Upper lobe of right lung (tissue), 1 donor: ENCODE measurements at regions not wholly inside any gene's neighbourhood (a gene's known extent, or its start where the extent isn't known, plus 50 kb on each side); places are given as distances from the start of the nearest gene placed in this dataset.
"Not testable (repeated sequence)": the region's sequence is repeated elsewhere in the genome, so short reads cannot be mapped to it uniquely, and the experiment has no call there.

ENCODE experiments used
- ATAC-seq: fragments of 200-7000 bp; cut with Tn5 transposase; one replicate; pipeline ENCODE4 v1.9.1; 2020; ENCODE audit warnings: mild to moderate bottlenecking, moderate library complexity
- DNase-seq: peaks from one replicate; pipeline ENCODE4 v3.0.0-alpha.2; 2020
- H3K27ac ChIP-seq: fragments of 200-600 bp; one replicate; pipeline ENCODE4 v1.8.0; 2022
- H3K27me3 ChIP-seq: fragments of 200-600 bp; one replicate; pipeline ENCODE4 v1.8.0; 2022; ENCODE audit warnings: mild to moderate bottlenecking
- H3K36me3 ChIP-seq: fragments of 200-600 bp; one replicate; pipeline ENCODE4 v1.8.0; 2022
- H3K4me1 ChIP-seq: fragments of 200-600 bp; one replicate; pipeline ENCODE4 v1.8.0; 2022
- H3K4me3 ChIP-seq: fragments of 200-600 bp; one replicate; pipeline ENCODE4 v1.8.0; 2022; ENCODE audit warnings: mild to moderate bottlenecking
- H3K9me3 ChIP-seq: fragments of 200-600 bp; one replicate; pipeline ENCODE4 v1.8.0; 2022
- CTCF ChIP-seq: fragments of 200-600 bp; IDR thresholded peaks from one replicate; pipeline ENCODE4 v1.8.0; 2022; ENCODE audit warnings: antibody characterized with exemption
- intact Hi-C: fragments of 100-400 bp; cut with DNase I; formaldehyde crosslinking; loops from one replicate; pipeline ENCODE4 v1.11.0; 2022
- donor health status: DM: no; HTN: yes; CAD: no; lungs with severe emphysema.

- Histone ChIP-seq H3K36me3 (no peaks in the 10 kb centered on the region), H3K9me3 (no peaks in the 10 kb centered on the region), H3K27me3 (peaks cover 4% of the 10 kb centered on the region), H3K4me1 (no peaks in the 10 kb centered on the region), H3K4me3 (no peak overlapping the region), H3K27ac (no peak overlapping the region)
- no peak for ATAC-seq
- no peak for DNase-seq
- intact Hi-C loops = no loop called here
- no peak for TF ChIP-seq CTCF
Measured at GRCh38 chr7:156039971-156040677, 227.9 kb upstream of the SHH start.

DNA sequence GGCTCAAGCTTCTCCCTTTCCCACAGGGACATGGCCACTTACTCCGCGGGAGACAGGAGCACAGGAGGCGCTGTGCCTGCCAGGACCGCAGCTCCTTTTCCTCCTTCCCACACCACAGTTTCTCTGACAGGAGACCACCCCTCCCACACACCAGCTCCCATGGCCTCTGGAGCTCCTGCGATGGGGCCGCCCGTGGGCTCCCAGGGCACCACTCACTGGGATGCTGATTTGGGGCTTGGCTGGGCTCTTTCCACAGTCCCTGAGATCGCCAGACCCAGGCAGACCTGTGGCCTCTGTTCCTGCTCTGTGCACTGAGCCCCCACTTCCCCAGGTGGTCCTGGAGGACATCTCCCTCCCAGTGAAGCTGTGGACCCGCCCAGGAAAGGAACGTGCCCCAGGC lies 226.9 kb upstream of the SHH start:
- DNase-seq = no peak
- peaks cover 4% of the 10 kb centered on the region for H3K27me3 ChIP-seq
- no peaks in the 10 kb centered on the region for H3K4me1 ChIP-seq
- H3K36me3 ChIP-seq = no peaks in the 10 kb centered on the region
- no peak overlapping the region for H3K4me3 ChIP-seq
- no peak overlapping the region for H3K27ac ChIP-seq
- no peaks in the 10 kb centered on the region for H3K9me3 ChIP-seq
- ATAC-seq = no peak
- intact Hi-C loops = no loop called here
- no peak for TF ChIP-seq CTCF

DNA sequence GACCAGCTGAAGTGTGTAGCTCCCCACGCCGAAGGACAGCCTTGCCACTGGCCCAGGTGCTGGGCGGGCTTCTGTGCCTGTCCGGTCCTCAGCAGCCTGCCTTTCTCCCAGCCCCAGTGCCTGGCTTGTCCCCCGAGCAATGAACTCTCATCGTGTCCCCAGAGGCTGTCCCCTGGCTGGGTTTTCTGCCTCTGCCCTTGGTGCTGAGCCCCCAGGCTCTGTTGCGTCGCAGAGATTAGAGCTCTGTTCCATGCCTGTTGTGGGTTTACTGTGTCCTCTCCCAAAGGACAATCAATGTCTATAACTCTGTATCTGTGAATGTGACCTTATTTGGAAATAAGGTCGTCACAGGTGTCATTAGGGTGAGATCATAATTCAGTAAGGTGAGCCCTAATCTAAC lies 226.1 kb upstream of the SHH start:
- Histone ChIP-seq H3K4me3 (no peak overlapping the region), H3K36me3 (no peaks in the 10 kb centered on the region), H3K27me3 (peaks cover 4% of the 10 kb centered on the region), H3K27ac (no peak overlapping the region), H3K4me1 (no peaks in the 10 kb centered on the region), H3K9me3 (peaks cover 2% of the 10 kb centered on the region)
- intact Hi-C loops = no loop called here
- no peak for TF ChIP-seq CTCF
- no peak for ATAC-seq
- DNase-seq = no peak

DNA sequence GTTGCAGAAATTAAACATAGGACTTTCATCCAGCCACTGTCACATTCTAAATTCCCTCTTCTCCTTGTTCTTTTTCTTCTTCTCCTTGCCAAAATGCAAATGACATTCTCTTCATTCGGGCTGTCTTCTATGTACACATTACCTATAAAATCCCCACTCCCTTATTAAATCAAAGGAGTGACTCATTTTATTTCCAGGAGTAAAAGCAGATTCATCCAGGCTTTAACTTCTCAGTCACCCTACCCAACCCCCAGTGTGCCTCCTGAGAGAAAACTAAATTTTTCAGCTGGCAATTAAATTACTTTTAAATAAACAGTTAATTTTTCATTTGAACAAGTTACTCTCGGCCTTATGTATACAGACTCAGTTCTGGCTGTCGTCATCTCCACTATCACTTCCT lies 223.9 kb upstream of the SHH start:
- no peak for ATAC-seq
- intact Hi-C loops = no loop called here
- no peak for TF ChIP-seq CTCF
- no peak for DNase-seq
- Histone ChIP-seq H3K4me1 (no peaks in the 10 kb centered on the region), H3K36me3 (no peaks in the 10 kb centered on the region), H3K27me3 (no peaks in the 10 kb centered on the region), H3K4me3 (no peak overlapping the region), H3K9me3 (peaks cover 6% of the 10 kb centered on the region), H3K27ac (no peak overlapping the region)

- H3K27me3 ChIP-seq, H3K36me3 ChIP-seq, H3K4me1 ChIP-seq, ATAC-seq, intact Hi-C loops, H3K9me3 ChIP-seq, H3K27ac ChIP-seq, DNase-seq, H3K4me3 ChIP-seq: not testable (repeated sequence)
Measured at GRCh38 chr7:156035387-156035786, 223.1 kb upstream of the SHH start.

GRCh38 chr7:156034397-156034796 lies 222.1 kb upstream of the SHH start:
- no peak for TF ChIP-seq CTCF
- ATAC-seq = peak; percentile 76
- intact Hi-C loops = no loop called here
- Histone ChIP-seq H3K4me1 (no peaks in the 10 kb centered on the region), H3K9me3 (peaks cover 6% of the 10 kb centered on the region), H3K4me3 (no peak overlapping the region), H3K27ac (no peak overlapping the region), H3K27me3 (no peaks in the 10 kb centered on the region), H3K36me3 (no peaks in the 10 kb centered on the region)
- DNase-seq = no peak
